T-helper 1 cell (primary cell): ENCODE measurements at regions not wholly inside any gene's neighbourhood (a gene's known extent, or its start where the extent isn't known, plus 50 kb on each side); places are given as distances from the start of the nearest gene placed in this dataset.
"Not testable (repeated sequence)": the region's sequence is repeated elsewhere in the genome, so short reads cannot be mapped to it uniquely, and the experiment has no call there.

ENCODE experiments used
- DNase-seq, 5 donors: peaks; one replicate each; pipeline ENCODE4 v3.0.0-alpha.2; 2012 to 2020

DNA sequence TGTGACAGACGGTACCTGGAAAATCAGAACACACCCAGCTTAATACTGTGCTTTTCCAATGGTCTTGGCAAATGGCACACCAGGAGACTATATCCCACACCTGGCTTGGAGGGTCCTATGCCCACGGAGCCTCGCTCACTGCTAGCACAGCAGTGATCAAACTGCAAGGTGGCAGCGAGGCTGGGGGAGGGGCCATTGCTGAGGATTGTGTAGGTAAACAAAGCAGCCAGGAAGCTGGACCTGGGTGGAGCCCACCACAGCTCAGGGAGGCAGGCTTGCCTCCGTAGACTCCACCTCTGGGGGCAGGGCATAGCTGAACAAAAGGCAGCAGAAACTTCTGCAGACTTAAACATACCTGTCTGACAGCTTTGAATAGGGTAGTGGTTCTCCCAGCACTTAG, 498.0 kb downstream of the C12orf50 start:
- not testable (repeated sequence) for DNase-seq

DNA sequence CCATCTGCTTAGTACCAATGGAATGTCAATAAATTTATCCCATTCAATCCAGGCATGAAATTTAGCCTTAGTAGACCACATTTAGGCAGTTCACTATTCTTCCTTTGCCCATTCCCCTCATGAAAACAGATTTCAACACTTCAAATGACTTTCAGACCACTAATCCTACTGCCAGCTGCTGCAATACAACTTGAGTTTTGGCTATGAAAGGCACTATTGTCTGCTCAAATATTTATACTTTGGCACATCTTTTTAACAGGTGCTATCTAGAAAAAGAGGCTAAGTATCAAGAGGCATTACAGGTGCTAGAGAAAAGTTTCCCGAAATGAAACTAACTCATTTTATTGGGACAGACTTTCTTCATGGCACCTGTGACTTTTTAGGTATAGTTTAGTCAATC, 499.8 kb downstream of the C12orf50 start:
- DNase-seq = no peak

DNA sequence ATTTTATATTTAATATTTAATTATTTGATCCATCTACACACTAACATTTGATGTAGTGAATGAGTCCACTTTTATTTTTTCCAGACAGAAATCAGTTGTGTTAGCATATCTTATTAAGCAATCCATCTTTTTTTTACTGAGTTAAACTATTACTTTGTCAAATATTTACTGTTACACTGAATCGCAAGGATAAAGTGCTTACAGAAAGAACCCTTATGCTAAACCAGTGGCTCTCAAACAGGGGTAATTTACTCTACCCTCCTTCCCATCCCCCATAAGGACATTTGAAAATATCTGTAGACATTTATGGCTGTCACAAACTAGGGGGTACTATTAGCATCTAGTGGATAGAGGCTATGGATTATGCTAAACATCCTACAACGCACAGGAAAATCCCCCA, 508.2 kb downstream of the C12orf50 start:
- DNase-seq = no peak

DNA sequence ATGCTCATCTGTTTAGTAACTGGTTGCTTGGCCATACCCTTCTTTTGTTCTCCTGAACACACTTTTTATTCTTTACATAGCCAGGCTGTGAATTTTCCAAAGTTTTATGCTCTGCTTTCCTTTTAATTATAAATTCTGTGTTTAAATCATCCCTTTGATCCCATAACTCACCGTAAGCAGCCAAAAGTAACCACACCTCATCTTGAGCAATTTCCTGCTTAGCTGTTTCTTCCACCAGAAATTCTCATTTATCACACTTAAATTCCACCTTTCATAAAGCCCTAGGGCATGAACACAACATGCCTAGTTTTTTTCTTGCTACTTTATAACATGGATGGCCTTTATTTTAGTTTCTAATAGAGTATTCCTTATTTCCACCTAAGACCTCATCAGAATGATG, 510.7 kb downstream of the C12orf50 start:
- no peak for DNase-seq

DNA sequence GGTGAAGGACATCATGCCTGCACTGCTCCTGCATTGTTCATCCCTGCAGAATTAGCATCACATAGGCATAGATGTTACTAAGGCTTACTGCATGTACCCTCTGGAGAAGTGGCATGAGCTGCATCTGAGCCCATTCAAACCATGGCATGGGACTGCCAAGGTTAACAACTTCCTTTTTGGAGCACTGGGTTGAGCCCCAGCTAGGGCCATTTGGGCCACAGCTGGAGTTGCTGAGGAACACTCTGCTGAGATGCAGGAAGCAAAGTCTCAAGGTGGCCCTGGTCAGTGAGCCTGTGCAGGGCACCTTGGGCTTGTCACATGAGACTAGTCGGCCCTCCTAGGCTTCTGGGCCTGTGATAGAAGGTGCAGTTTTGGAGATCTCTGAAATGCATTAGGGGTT, 511.2 kb downstream of the C12orf50 start:
- no peak for DNase-seq

DNA sequence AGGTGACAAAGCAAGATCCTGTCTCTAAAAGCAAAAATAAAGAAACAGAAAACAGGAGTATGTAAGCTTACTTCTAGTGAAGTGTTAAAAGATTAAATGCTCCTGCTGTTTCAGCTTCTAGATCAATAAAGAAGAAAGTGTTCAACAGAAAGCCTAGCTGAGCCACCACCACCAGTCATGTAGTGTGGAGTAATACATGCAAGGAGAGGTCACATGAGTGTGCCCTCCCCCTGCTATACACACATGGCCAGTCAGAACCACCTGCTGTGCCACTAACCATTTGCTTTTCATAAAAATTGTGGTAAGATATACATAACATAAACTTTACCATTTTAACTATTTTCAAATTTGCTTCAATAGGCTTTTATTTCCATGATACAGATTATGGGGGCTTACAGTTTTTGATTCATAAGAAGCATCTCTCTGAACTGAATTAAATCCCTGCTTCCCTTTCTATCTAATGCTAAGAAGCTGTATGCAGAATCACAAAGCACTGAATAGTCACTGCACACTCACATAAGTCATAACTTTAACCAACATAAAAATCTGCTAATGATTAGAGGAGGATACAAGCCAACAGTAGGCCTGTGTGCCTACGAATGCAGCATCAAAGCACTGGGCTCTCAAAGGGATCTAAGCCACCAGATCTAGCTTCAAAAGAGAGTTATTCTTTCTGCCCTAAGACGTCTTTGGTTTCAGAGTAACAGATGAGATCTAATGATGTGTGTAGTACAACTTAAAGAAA, 515.5 kb downstream of the C12orf50 start:
- DNase-seq = no peak

DNA sequence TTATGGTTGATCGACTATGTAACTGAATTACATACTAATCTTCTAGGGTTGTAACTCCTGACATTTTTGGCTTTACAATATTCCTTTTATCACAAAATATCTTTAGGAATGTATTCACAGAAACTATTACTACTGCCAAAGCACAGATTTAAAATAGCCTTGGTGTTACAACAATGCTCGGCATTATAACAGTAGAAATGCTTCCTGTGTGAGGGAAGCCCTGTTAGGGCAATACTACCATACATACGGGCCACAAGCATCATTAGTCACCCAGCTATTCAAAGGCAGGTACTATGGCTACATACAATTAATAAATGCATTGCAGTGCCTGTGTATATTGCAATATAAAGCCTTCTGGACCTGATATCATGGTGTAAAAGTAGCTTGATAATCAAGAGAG, 517.8 kb downstream of the C12orf50 start:
- DNase-seq = no peak

DNA sequence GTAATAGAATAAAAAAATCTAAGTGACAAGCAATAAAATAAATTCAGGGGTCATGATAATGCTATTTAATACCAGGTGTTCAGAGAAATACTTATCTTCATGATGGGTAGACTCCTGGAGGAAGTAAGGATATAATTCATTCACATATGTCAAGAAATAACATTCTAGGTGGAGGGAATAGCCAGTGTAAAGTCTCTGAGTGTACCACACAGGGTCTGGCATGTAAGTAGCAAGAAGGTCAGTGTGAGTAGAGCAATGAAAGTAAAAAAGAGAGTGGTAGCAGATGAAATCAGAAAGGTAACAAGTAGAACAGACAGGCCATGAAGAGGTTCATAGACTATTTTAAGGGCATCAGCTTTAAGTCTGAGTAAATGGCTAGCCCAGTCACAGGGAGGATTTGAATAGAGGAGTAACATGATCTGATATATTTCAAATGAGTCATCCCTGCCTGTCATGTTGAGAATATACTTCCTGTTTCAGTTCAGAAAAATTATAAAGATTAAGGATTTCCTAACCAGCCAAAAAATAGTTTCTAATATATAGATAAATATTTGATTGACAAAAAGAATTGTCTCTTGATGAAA, 519.9 kb downstream of the C12orf50 start:
- DNase-seq = no peak

DNA sequence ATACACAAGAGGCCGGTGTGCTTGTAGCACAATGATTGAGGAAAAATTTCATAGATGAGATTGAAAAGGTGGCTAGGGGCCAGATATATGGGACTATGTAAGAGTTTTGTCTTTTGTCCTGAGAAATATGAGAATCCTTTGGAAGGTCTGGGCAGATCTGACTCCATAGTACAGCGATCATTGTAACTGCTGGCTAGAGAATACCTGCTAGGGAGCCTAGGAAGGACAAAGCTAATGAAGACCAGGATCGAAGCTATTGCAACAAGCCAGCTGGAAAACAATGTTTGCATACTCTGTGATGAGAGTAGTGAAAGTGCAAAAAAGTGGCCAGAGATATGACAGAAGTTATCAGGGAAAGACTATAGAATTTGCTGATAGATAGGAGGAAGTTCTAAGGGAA, 537.6 kb downstream of the C12orf50 start:
- no peak for DNase-seq

DNA sequence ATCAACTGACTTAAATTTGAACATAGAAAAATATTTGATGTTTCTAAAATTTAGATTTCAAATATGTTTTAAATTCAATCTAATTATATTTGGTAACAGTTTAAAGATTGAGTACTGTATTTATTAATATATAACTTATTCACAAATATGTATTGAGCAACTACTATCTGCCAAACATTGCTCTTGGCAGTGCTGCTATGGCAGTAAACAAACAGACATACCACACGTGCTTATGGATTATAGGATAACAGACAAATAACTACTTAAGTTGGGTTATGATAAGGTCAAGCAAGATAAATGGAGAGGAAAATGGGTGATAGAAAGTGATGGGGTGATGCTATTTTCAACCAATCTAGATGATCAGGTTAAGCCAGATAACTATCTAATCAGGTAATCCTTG, 538.1 kb downstream of the C12orf50 start:
- no peak for DNase-seq

DNA sequence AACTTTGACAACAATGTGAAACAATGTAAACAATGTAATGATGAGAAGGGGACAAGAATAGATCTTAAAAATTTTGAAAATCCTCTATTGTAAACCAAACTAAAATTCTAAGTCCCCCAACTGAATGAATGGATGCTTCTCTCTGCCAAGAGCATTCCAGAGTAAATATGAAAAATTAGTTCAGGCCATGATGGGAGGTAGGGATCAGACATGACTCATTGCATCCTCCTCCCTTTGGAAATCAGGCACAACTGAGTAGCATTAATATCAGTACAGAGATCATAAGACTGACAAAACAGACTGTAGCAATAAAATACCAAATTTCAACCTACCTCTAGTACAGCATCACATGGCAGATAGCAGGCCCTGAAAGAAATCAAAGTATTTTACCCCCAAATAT, 559.9 kb downstream of the C12orf50 start:
- DNase-seq = no peak

DNA sequence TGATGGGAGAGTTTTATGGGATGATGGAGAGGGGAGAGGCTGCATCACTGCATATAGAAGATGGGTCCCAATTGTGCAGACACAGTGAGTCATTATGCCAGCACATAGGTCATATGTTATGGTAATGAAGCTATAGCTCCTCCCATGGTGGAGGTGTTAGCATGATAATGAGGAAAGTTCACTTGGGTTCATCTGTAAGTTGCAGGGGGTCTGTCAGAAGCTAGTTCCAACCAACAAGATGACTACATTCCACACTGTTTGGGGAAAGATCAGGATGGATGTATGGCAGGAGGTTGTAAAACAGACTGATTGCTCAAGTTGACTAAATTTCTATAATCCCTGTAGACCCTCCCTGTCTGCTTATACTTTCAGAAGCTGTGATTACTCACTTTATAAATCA, 561.3 kb downstream of the C12orf50 start:
- no peak for DNase-seq

DNA sequence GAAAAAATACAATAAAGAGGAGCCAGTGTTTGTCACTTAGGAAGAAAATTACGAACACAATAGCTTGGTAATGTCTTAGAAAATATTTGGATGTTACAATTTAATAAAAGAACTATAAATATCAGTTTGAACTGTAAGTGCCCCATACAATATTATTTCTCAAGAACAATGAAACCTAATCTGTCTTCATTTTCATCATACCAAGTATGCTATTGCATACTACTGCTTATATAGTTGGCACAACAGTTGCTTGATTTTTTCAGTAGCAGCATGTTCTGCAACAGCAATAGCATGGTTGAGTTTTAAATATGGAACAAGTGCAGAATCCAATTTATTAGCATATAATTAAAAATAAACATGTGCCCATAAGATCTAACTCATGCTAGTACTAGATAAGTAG, 564.6 kb downstream of the C12orf50 start:
- no peak for DNase-seq

DNA sequence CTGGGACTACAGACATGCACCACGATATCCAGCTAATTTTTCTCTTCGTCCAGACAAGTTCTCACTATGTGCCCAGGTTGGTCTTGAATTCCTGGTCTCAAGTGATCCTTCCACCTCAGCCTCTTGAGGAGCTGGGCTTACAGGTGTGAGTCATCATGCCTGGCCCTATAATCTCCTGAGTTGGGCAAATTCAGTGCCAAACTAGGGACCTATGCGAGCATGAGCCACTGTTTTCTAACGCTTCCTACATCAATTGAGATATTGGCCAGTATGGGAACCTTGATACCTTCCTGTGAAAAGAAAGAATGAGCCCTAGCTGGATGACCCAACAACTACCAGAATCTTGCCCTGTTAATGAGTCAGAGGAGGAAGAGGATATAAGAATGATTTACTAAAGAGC, 585.2 kb downstream of the C12orf50 start:
- DNase-seq = no peak

DNA sequence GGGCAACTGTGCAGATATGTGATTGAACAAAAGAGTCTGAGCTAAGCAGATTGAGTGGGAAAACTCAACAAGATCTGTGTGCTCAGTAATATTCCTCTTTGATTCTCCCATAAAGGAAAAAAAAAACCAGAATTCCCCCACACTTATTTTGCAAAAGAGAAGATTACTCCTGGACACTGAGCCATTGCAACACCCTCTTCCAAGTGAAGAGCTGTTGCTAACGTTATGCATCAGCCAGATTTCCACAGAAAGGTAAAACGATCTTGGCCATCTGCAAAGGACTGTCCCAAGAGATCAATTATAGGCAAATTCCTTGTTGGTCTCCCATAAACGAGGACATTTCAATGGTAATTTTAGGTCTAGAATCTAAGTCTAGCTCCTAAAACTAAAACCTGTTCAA, 587.7 kb downstream of the C12orf50 start:
- no peak for DNase-seq

DNA sequence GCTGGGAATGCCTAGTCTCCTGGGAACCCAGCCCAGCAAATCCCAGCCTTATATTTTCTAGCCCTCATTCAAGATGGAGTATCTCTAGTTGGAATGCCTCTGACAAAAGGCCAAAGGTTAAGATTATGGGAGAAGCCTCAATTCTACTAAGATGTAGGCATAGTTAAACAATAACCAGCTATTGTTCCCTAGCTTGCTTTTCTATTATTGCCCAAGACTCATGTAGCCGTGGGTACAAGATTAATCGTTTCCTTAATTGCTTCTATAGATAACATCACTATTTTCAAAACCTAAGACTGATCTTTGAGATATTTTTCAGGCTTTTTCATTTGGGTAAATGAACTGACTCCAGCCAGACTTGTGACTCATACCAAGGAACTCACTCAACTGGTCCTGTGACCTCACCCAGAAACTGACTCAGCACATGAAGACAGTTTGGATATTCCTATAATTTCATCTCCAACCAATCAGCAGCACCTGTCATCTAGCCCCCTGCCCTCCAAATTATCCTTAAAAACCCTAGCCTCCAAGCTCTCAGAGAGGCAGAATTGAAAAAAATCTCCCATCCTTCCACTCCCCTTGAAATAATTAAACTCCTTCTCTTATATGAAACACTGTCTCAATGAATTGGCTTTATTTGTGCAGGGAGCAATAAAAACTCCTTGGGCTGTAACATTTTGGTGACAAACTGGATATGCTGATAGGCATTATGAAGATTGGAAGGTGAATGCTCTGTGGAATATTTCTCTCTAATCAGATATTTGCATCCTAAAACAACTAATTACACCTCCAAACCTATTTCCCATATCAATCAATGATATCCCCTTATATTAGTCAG, 589.0 kb downstream of the C12orf50 start:
- no peak for DNase-seq

DNA sequence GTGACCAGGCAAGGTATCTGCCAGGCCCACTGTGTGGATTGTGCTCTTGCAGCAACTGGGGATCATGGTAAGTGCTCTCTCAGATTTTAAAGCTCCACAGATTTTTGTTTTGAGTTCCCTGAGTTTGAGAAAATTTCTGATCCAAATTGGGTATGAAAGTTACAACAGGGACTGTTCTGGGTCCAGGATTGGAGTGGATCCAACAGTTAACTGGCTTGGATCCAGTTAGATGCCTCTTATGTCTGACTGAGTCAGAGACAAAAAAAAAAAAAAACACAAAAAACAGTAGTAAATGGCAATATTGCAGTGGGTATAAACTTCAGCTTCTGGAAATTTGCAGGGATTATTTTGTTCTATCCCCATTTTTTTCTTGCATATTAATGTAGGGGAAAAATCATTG, 598.8 kb downstream of the C12orf50 start:
- no peak for DNase-seq

DNA sequence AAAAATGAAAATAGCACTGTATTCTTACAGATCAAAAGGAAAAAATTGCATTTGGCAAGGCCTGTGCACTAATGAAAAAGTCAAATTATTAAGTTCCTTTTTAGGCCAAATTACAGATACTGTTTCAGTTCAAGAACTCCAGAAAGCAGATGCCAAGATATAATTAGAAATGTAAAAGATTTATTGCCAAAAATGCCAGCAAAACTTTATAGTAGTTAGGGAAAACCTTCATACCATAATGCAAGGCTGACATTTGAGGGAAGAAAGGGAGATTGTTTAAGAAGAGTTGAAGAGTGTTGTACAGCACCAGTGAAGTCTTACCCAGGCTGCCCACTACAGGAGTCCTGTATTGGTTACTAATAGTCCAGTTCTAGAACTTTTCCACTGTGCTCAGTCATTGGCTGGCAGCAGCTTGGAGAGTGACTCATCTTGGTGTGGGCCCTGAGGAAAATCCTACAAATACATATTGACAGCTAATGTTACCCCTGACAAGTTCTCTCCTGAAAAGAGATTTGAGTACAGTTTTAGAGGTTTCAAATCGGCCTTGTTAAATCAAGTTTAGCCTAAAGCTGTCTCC, 600.4 kb downstream of the C12orf50 start:
- DNase-seq = no peak

DNA sequence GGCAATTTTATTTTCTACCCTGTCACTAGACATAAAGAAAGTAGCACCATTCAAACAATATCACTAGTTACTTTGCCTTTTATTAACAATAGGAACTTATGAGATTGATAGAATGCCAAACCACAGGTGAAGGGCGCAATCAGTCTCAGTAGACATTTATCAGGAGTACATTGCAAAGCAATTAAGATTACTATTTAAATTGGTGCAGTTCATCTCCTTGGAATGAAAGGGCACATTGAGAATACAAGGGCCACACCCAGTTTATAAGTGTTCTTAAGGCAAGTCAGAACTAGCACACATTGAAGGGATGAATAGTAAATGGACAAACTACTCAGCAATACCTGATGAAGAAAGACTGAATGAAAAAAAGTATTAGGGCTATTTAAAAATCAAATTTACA, 601.4 kb downstream of the C12orf50 start:
- no peak for DNase-seq

DNA sequence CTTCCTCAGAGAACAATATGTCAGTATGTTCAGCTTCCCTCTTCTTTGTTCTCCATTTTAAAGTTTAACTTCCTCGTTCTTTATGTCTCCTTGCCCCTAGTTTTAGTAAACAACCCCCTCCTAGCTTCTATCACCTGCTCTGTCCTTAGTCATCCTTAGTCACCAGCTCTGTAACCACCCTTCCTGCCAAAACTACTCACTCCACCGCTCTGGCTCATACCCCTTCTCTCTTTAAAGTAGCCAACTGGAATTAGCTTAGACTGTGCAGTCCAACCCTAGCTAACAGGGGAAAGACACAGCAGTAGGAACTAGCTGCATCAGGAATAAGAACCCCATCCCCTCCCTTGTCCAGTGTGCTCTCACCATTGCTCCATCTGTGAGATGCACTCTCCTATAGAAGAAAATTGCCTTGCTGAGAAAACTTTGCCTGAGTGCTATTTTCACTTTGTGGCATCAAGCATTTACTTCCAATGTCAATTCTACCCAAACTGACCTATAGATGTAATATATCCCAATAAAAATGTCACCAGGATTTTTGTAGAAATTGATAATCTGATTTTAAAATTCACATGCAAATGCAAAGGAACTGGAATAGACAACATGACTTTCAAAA, 603.2 kb downstream of the C12orf50 start:
- no peak for DNase-seq

DNA sequence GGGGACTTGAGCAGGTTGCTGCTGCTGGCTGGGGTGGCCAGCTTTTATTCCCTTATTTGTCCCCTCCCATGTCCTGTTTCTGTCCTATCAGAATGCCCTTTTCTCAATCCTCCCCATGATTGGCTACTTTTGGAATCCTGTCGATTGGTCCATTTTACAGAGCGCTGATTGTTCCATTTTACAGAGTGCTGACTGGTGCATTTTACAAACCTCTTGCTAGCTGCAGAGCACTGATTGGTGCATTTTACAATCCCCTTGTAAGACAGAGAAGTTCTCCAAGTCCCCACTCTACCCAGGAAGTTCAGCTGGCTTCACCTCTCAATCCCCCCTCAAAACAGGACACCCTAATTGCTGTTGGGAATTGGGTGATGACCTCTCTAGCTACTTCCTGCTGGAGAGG, 608.0 kb downstream of the C12orf50 start:
- DNase-seq = not testable (repeated sequence)

DNA sequence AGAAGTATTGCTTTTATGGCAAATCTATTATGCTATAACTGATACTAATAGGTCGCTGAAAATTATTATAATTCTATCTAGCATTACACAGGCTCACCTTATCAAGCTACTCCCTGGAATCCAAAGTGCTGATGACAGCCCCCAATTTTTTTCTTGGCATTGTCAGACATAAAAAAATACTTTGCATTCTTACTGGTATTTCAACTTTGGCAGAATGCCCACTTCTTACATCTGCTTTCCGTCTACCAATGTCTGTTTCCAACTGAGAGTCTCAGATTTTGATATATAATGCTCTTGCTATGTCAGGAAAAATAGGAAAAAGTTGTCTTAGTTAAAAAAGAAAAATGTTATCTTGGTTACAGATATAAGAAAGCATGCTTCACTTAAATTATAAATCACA, 615.4 kb downstream of the C12orf50 start:
- no peak for DNase-seq

DNA sequence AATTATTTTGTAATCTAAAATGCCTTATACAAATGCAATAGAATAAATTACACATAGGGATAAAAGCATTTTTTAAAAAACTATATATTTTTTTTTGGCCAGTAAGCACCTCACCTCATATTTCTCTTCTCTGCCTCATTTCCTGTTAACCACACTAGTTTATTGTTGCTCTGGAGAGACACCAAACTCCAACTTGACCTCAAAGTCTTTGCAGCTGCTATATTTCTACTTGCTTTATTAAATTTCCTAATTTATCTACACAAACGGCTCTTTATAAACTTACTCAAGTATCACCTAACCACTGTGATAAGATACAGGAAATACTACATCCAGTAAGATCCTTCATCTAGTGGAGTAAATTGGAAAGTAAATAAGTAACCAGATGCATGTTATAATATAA, 622.3 kb downstream of the C12orf50 start:
- no peak for DNase-seq
